ENCODE measurements at regions not wholly inside any gene's neighbourhood (a gene's known extent, or its start where the extent isn't known, plus 50 kb on each side); places are given as distances from the start of the nearest gene placed in this dataset.

GRCh38 chr4:97359826-97360225 is 783.5 kb downstream of the STPG2 start:
- H3K4me3 ChIP-seq (ENCODE audit: low read depth, low read length), result no peak overlapping the region
- TF ChIP-seq, protein P1, sequence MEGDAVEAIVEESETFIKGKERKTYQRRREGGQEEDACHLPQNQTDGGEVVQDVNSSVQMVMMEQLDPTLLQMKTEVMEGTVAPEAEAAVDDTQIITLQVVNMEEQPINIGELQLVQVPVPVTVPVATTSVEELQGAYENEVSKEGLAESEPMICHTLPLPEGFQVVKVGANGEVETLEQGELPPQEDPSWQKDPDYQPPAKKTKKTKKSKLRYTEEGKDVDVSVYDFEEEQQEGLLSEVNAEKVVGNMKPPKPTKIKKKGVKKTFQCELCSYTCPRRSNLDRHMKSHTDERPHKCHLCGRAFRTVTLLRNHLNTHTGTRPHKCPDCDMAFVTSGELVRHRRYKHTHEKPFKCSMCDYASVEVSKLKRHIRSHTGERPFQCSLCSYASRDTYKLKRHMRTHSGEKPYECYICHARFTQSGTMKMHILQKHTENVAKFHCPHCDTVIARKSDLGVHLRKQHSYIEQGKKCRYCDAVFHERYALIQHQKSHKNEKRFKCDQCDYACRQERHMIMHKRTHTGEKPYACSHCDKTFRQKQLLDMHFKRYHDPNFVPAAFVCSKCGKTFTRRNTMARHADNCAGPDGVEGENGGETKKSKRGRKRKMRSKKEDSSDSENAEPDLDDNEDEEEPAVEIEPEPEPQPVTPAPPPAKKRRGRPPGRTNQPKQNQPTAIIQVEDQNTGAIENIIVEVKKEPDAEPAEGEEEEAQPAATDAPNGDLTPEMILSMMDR (IDR thresholded peaks at IDR 0.05; ENCODE audit: insufficient read depth, low read length), result no peak
- no peak for DNase-seq (ENCODE audit: low read depth)

DNA sequence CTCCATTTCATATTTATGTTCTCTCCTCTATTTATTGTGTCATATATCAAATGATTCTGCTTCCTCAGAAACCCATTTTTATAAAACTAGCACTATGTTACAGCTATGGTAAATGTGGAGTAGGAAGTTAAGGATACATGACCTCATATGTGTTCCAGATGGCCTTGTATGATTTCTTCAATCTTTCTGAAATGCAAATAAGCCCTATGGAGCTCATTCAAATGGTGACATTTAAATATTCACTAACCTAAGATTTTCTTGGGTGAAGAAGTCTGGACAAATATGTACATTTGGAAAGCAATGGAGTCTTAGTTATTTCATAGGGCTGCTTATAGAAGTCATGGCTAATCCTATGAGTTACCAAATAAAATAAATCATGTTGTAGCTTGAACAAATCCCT is 782.5 kb downstream of the STPG2 start:
- no peak for DNase-seq (ENCODE audit: low read depth)
- TF ChIP-seq, protein P1 (IDR thresholded peaks at IDR 0.05; ENCODE audit: insufficient read depth, low read length), result no peak
- H3K4me3 ChIP-seq (ENCODE audit: low read depth, low read length), result no peak overlapping the region

DNA sequence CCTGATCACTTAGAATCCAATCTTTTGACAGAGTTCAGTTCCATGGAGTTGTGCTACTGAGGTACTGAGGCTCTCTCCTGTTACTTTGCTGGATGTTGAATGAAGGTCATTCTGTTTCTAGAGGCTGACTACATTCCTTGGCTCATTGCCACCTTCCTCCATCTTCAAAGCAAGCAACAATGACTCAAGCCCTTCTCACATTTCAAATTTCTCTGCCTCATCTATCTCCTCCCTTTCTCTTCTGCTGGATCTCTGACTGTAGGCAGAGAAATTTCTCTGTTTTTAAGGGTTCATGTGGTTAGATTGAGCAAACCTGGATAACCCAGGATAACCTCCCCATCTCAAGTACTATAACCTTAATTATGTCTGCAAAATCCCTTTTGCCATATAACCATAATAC is 775.4 kb downstream of the STPG2 start:
- DNase-seq (ENCODE audit: low read depth), result peak; percentile 20
- TF ChIP-seq, protein P1 (IDR thresholded peaks at IDR 0.05; ENCODE audit: insufficient read depth, low read length), result no peak
- H3K4me3 ChIP-seq (ENCODE audit: low read depth, low read length), result no peak overlapping the region

DNA sequence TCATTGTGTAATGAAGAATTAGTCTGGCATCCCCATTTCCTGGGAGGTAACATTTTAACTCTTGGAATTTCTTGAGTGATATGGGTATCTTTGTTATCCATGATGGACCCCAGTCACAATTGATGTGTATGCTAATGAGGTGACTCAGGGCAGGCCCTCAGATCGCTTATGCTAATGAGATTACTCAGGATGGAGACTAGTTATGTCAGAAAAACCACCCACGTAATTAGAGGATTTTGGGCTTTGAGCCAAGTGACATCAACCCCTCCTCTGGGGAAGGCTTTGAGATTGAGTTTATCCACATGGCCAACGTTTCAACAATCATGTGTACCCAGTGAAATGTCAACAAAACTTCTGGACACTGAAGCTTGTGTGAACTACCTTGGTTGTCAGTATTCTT is 772.7 kb downstream of the STPG2 start:
- TF ChIP-seq, protein P1 (IDR thresholded peaks at IDR 0.05; ENCODE audit: insufficient read depth, low read length), result no peak
- DNase-seq (ENCODE audit: low read depth), result no peak
- H3K4me3 ChIP-seq (ENCODE audit: low read depth, low read length), result no peak overlapping the region

- TF ChIP-seq, protein P1 (IDR thresholded peaks at IDR 0.05; ENCODE audit: insufficient read depth, low read length), result no peak
- no peak overlapping the region for H3K4me3 ChIP-seq (ENCODE audit: low read depth, low read length)
- DNase-seq (ENCODE audit: low read depth), result no peak
Observed at GRCh38 chr4:97374526-97374925, 768.8 kb downstream of the STPG2 start.

- TF ChIP-seq, protein P1 (IDR thresholded peaks at IDR 0.05; ENCODE audit: insufficient read depth, low read length), result no peak
- DNase-seq (ENCODE audit: low read depth), result no peak
- no peak overlapping the region for H3K4me3 ChIP-seq (ENCODE audit: low read depth, low read length)
Observed at GRCh38 chr4:97386969-97387368, 756.3 kb downstream of the STPG2 start.

- TF ChIP-seq, protein P1 (IDR thresholded peaks at IDR 0.05; ENCODE audit: insufficient read depth, low read length), result no peak
- H3K4me3 ChIP-seq (ENCODE audit: low read depth, low read length), result no peak overlapping the region
- DNase-seq (ENCODE audit: low read depth), result no peak
Observed at GRCh38 chr4:97394653-97395052, 748.6 kb downstream of the STPG2 start.

All from fibroblast of the aortic adventitia (primary cell).